Activated CD8-positive, alpha-beta memory T cell treated with anti-CD3 and anti-CD28 coated beads, Interleukin-2, amount 10 ng/mL, durations not matched to agents 7 days and 5 days (primary cell): ENCODE measurements at regions not wholly inside any gene's neighbourhood (a gene's known extent, or its start where the extent isn't known, plus 50 kb on each side); places are given as distances from the start of the nearest gene placed in this dataset.

ENCODE experiments used
- ATAC-seq: fragments of 150-1000 bp; cut with Tn5 transposase; one replicate; pipeline ENCODE4 v1.10.0; 2021; ENCODE audit warnings: moderate library complexity
- CTCF ChIA-PET: fragments of 350-600 bp; sonication (Branson Sonifier 250); formaldehyde crosslinking; loops from one replicate; lab custom pipeline; 2021; ENCODE audit warnings: antibody characterized with exemption; lab: Charles Lee
- DNase-seq: peaks from one replicate; pipeline ENCODE4 v3.0.0-alpha.2; 2020
- H3K27ac Mint-ChIP-seq: one replicate; pipeline ENCODE4 v1.8.0; 2021; ENCODE audit warnings: mild to moderate bottlenecking, mixed read lengths
- H3K27me3 Mint-ChIP-seq: one replicate; pipeline ENCODE4 v1.8.0; 2021; ENCODE audit warnings: mixed read lengths
- H3K36me3 Mint-ChIP-seq: one replicate; pipeline ENCODE4 v1.8.0; 2021; ENCODE audit warnings: mild to moderate bottlenecking, mixed read lengths
- H3K4me1 Mint-ChIP-seq: one replicate; pipeline ENCODE4 v1.8.0; 2021; ENCODE audit warnings: mixed read lengths
- H3K4me3 Mint-ChIP-seq: one replicate; pipeline ENCODE4 v1.8.0; 2021; ENCODE audit warnings: mild to moderate bottlenecking, moderate library complexity, mixed read lengths
- H3K9me3 Mint-ChIP-seq: one replicate; pipeline ENCODE4 v1.8.0; 2022; ENCODE audit warnings: low read depth, mixed read lengths

DNA sequence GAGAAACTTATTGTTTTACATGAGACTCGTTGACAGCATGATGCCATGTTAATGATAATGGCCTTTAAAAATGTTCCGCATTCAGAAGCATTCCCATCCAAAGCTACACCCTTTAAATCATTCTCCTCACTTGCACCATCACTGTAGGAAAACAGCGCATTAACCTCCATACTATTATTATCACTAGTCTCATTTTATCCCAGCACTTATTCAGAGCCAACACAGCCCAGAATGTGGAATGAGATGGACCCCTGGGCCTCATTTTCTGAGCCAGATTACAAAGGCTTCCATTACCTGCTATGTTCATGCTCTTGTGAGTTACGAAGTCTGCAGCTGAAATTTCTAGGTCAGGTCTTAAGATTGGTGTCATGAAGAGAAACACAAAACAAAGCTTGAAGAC, 159.4 kb downstream of the HS3ST3A1 start:
- CTCF ChIA-PET, result no interaction called here
- no peaks in the 10 kb centered on the region for H3K4me1 Mint-ChIP-seq
- no peak overlapping the region for H3K4me3 Mint-ChIP-seq
- no peak overlapping the region for H3K27ac Mint-ChIP-seq
- no peaks in the 10 kb centered on the region for H3K9me3 Mint-ChIP-seq
- ATAC-seq (no peak), DNase-seq (no peak)
- no peaks in the 10 kb centered on the region for H3K27me3 Mint-ChIP-seq
- no peaks in the 10 kb centered on the region for H3K36me3 Mint-ChIP-seq

DNA sequence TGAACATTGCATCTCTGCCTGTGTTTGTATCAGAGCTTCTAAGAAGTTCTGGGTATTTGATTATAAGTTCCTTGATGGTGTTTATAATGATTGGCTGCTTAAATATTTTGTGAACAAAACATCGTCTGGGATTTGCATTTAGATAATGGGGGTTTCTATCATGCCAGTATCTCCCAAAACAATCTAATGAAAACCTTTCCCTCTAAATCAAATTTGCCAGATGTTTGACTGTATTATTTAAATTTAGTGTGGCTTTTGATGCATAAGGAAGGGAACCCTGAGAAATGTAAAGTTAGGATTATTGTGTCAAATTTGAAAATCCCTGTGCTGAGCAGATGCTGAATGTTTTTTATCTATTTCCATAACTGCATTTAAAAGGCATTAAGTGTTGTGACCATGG, 159.9 kb downstream of the HS3ST3A1 start:
- H3K36me3 Mint-ChIP-seq, result no peaks in the 10 kb centered on the region
- ATAC-seq (no peak), DNase-seq (no peak)
- H3K27me3 Mint-ChIP-seq, result no peaks in the 10 kb centered on the region
- H3K4me3 Mint-ChIP-seq, result no peak overlapping the region
- no peak overlapping the region for H3K27ac Mint-ChIP-seq
- no peaks in the 10 kb centered on the region for H3K9me3 Mint-ChIP-seq
- H3K4me1 Mint-ChIP-seq, result no peaks in the 10 kb centered on the region
- CTCF ChIA-PET, result interaction anchor here (0.7 kb wide), 1 partner anchor 15 kb away, joined by 3 read pairs; no protein-coding TSS in a partner anchor

DNA sequence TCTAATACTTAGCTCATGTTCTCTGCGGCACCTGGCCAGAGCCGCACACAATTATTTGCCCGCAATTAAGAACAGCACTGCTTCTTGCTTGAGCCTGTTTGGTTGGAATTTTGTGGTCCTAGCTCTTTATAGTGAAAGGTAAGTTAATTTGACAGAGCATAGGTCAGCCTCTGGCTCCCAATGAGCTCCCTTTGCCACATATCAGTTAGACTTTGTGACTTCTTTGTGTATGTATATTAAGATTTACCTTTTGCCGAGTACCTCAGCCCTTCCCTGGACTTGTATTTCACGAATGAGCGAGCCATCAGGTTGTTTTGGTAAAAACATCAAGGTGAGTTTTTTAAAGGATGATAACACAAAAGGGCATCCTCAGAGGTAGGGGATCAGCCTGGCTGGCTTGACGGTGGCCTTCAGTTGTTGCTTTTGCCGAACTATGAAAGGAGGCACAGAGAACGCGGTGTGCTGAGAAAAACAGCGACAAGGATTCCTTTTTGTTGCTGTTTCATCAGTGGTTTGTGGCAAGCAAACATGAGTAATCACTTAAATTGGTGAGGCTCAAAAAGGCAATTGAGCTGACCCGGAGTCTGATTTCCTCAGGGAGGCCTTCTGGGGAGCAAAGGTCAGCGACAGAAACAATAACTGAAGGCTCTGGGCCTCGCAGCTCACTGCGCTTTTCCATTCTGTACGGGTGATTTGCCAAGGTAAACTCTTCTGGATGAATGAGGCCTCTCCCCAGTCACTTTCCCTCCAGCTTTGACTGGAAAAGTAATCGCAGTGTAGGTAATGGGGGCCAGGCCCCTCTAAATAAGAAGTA, 163.6 kb downstream of the HS3ST3A1 start:
- ATAC-seq, result no peak
- DNase-seq, result no peak
- no peak overlapping the region for H3K4me3 Mint-ChIP-seq
- CTCF ChIA-PET, result no interaction called here
- H3K9me3 Mint-ChIP-seq, result peaks cover 2% of the 10 kb centered on the region
- H3K4me1 Mint-ChIP-seq, result no peaks in the 10 kb centered on the region
- H3K36me3 Mint-ChIP-seq, result no peaks in the 10 kb centered on the region
- H3K27ac Mint-ChIP-seq, result no peak overlapping the region
- no peaks in the 10 kb centered on the region for H3K27me3 Mint-ChIP-seq

DNA sequence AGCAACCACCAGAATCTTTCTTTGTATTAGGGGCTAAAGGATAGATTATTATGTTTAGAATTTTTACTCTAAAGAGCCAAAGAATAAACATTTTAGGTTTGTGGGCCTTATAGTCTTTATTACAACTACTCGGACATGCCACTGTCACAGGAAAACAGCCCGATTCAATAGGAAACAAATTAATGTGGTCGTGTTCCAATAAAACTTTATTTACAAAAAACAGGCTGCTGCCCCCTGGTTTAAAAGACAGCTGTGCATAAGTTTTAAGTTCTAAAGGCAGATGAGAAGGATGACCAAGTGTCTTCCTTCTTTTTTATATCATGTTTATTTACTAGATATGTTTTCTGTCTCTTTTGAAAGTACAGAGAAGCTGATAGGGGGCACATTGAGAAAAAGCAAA, 166.5 kb downstream of the HS3ST3A1 start:
- no peaks in the 10 kb centered on the region for H3K27me3 Mint-ChIP-seq

DNA sequence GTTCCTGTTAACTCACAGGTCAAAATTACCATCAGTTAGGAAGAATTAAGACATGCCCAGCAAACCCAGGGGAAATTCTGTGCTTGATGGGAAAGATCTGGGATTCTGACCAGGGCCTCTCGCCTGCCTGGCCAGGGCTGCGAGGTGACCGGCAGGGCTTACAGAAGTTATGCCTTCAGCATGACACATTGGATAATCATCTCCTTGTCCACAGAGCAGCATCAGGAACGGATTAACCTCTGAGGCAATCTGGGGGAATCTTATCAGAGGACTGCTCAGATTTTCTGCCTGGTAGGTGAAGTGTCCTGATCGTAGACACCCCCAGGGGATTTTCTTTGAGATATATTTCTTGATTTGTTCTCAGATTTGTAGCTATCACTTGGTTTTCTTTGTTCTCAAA, 172.5 kb downstream of the HS3ST3A1 start:
- Mint-ChIP-seq H3K4me1 (no peaks in the 10 kb centered on the region), H3K27me3 (no peaks in the 10 kb centered on the region), H3K9me3 (no peaks in the 10 kb centered on the region), H3K36me3 (no peaks in the 10 kb centered on the region), H3K27ac (no peak overlapping the region), H3K4me3 (no peak overlapping the region)
- DNase-seq (no peak), ATAC-seq (no peak)
- CTCF ChIA-PET, result no interaction called here

More for the DNA sequence above, 166.5 kb downstream of the HS3ST3A1 start:
- Mint-ChIP-seq H3K4me1 (no peaks in the 10 kb centered on the region), H3K4me3 (no peak overlapping the region), H3K27ac (no peak overlapping the region), H3K36me3 (no peaks in the 10 kb centered on the region), H3K9me3 (peaks cover 2% of the 10 kb centered on the region)
- DNase-seq (no peak), ATAC-seq (no peak)
- CTCF ChIA-PET, result no interaction called here

DNA sequence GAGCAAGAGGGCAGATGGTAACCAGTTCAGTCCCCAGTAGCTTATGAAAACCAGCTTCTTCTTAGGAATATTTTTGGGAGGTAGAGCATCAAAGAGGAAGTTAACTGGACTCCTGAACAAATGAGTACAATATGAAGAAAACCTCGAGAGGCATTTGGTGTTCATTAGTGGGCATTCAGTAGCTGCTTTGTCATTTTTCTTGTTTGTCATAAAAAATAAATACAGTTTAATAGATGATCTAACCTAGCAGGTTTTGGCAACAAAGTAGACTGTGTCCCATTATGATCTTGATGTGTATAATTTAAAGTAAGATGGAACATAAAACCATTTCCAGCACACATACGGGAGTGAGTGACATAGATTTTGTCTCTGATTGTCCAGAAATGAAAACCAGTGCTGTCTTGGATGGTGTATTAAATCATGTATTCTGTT, 173.1 kb downstream of the HS3ST3A1 start:
- no peak overlapping the region for H3K27ac Mint-ChIP-seq
- H3K36me3 Mint-ChIP-seq, result no peaks in the 10 kb centered on the region

DNA sequence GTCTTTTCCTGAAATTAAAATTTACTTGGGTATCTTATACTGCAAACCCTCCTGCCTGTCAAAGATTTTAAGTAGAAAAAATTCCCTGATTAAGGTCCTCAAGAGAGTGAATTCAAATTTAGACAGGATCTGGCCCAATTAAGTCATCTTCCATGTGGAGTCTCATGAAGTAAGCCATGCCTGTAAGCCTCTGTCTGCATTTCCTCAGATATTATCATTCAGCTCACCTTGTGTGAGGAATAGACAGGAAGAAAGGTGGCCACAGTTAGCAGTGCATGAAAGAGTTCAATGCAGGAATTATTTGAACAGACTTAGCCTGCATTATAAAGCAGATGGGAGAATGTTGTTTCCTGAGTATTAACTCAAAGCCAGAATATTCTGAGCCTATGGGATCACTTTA, 174.7 kb downstream of the HS3ST3A1 start:
- H3K36me3 Mint-ChIP-seq, result no peaks in the 10 kb centered on the region
- CTCF ChIA-PET, result no interaction called here
- no peak for DNase-seq
- H3K4me1 Mint-ChIP-seq, result no peaks in the 10 kb centered on the region
- ATAC-seq, result no peak
- H3K27me3 Mint-ChIP-seq, result no peaks in the 10 kb centered on the region
- no peak overlapping the region for H3K4me3 Mint-ChIP-seq
- H3K27ac Mint-ChIP-seq, result no peak overlapping the region
- peaks cover 3% of the 10 kb centered on the region for H3K9me3 Mint-ChIP-seq

More for the DNA sequence above, 173.1 kb downstream of the HS3ST3A1 start:
- no peak for ATAC-seq
- Mint-ChIP-seq H3K9me3 (no peaks in the 10 kb centered on the region), H3K4me1 (no peaks in the 10 kb centered on the region), H3K4me3 (no peak overlapping the region), H3K27me3 (no peaks in the 10 kb centered on the region)
- DNase-seq, result no peak
- CTCF ChIA-PET, result no interaction called here

DNA sequence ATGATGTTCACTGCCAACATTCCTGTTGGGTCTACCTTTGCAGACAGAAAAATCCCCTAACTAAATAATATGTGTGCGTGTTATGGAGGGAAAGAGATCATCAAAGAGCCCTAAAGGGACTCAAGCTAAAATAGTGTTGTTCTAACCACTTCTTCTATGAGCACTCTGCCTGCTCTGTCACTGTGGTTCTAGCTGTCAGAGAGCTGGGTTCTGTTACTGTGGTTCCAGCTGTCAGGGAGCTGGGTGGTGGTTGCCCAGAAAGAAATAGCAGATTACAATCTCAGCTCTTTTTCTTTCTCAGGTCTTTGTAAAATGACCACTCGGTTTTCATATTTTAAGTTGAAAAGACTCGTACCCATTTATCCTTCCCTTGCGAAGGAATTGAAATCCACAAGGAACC, 176.3 kb downstream of the HS3ST3A1 start:
- CTCF ChIA-PET, result no interaction called here
- Mint-ChIP-seq H3K36me3 (no peaks in the 10 kb centered on the region), H3K4me3 (no peak overlapping the region), H3K27ac (no peak overlapping the region), H3K9me3 (peaks cover 3% of the 10 kb centered on the region), H3K27me3 (no peaks in the 10 kb centered on the region), H3K4me1 (no peaks in the 10 kb centered on the region)
- ATAC-seq (no peak), DNase-seq (no peak)

DNA sequence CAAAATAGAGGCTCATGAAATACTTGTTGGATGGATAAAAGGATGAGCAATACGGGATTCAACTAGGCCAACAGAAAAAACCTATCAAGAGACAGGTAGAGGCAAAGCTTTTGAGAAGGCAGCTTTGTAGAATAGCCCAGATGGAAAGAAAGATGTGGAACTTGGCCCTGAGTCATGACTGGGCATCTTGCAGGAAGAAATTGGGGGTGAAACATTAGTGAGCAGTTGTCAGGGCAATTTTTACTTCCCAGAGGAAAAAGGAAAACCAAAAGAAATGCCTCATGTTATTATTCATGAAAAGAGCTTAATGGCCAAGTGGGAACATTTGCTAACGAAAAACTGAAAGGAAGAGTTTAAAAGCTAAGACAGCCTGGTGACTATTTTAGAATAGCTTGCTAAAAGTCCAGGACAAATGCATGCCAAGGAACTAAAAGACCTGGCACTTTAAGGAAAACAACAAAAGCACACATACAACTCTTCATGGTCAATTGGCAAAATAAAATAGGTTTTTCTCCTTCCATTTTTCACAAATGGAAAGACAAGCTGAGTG, 180.1 kb downstream of the HS3ST3A1 start:
- no peak overlapping the region for H3K4me3 Mint-ChIP-seq
- no peak overlapping the region for H3K27ac Mint-ChIP-seq
- no peaks in the 10 kb centered on the region for H3K36me3 Mint-ChIP-seq
- no peaks in the 10 kb centered on the region for H3K4me1 Mint-ChIP-seq
- CTCF ChIA-PET, result no interaction called here
- DNase-seq, result no peak
- peaks cover 3% of the 10 kb centered on the region for H3K9me3 Mint-ChIP-seq
- no peak for ATAC-seq
- H3K27me3 Mint-ChIP-seq, result no peaks in the 10 kb centered on the region

DNA sequence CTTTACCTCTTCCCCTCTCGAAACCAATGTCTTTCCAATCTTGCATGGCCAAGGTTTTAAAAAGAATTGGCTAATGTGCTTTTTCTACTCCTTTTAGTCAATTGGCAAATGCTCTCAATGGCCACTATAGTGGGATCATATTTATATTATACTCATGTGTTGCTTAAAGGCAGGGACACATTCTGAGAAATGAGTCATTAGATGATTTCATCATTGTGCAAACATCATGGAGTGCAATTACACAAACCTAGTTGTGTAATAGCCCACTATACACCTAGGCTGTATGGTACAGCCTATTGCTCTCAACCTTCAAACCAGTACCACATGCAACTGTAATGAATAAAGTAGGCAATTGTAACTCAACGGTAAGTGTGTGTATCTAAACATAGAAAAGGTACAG, 180.9 kb downstream of the HS3ST3A1 start:
- DNase-seq, result no peak
- Mint-ChIP-seq H3K27me3 (no peaks in the 10 kb centered on the region), H3K27ac (no peak overlapping the region), H3K9me3 (peaks cover 3% of the 10 kb centered on the region), H3K36me3 (no peaks in the 10 kb centered on the region), H3K4me1 (no peaks in the 10 kb centered on the region), H3K4me3 (no peak overlapping the region)
- CTCF ChIA-PET, result no interaction called here
- no peak for ATAC-seq

DNA sequence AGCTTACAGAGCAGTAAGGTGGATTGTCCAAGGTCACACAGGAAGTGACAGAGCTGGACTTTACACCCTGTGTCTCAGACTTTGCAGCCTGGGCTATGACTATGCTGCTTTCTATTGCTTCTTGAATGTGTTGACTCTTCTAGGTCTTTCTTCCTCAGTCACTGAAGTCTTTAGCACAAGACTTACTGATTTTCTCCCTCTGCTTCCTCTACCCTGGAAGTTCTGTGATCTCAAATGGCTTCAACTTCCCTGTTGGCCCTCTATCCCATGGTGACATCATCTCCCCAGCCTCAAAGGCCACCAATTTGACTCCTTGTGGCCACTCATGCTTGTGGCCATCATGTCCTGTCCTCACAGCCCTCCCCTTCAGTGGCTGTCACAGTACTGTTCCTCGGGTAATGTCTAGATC, 181.3 kb downstream of the HS3ST3A1 start:
- ATAC-seq (no peak), DNase-seq (no peak)
- Mint-ChIP-seq H3K4me3 (no peak overlapping the region), H3K27me3 (no peaks in the 10 kb centered on the region), H3K9me3 (peaks cover 3% of the 10 kb centered on the region), H3K4me1 (no peaks in the 10 kb centered on the region), H3K36me3 (no peaks in the 10 kb centered on the region), H3K27ac (no peak overlapping the region)
- CTCF ChIA-PET, result no interaction called here

DNA sequence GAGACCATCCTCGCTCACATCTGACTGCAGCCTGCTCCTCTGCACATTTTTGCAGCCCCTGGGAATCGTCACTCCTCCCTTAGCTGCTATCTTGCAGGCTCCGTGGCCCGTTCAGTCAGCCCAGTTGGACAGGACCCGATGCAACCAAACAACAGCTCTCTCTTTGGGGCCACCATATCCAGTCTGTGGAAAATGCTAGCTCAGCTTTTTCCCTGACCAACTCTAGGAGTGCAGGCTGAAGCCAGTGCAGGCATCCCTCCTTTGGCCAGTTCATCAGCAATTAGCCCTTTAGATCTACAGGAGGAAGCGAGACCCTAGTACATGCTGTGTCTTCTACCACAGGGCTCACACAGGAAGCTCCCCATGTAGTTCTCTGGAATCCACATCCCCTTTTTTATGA, 182.1 kb downstream of the HS3ST3A1 start:
- H3K27me3 Mint-ChIP-seq, result no peaks in the 10 kb centered on the region
- no peaks in the 10 kb centered on the region for H3K36me3 Mint-ChIP-seq
- no peaks in the 10 kb centered on the region for H3K4me1 Mint-ChIP-seq
- DNase-seq (no peak), ATAC-seq (no peak)
- CTCF ChIA-PET, result no interaction called here
- H3K27ac Mint-ChIP-seq, result no peak overlapping the region
- H3K9me3 Mint-ChIP-seq, result peaks cover 3% of the 10 kb centered on the region
- H3K4me3 Mint-ChIP-seq, result no peak overlapping the region

DNA sequence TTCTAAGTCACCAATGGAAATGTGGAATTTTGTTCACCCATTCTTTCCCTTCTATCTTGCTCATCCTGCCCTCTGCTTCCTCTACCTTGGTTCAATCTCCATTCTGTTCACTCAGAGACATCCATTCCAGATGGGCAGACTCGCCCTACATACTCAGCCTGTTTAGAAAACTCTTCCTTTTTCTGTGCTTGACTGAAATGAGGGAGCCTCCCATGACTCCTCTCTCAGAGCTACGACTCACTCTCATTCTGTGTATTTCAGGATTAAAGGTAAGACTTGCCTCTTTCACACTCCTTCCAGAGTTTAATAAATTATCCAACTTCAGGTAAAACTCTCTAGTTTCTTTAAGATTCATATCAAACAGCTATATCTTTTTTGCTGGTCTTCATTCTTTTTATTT, 182.8 kb downstream of the HS3ST3A1 start:
- Mint-ChIP-seq H3K4me3 (no peak overlapping the region), H3K4me1 (no peaks in the 10 kb centered on the region), H3K27ac (no peak overlapping the region), H3K9me3 (peaks cover 3% of the 10 kb centered on the region), H3K27me3 (no peaks in the 10 kb centered on the region), H3K36me3 (no peaks in the 10 kb centered on the region)
- CTCF ChIA-PET, result no interaction called here
- ATAC-seq, result no peak
- DNase-seq, result no peak

DNA sequence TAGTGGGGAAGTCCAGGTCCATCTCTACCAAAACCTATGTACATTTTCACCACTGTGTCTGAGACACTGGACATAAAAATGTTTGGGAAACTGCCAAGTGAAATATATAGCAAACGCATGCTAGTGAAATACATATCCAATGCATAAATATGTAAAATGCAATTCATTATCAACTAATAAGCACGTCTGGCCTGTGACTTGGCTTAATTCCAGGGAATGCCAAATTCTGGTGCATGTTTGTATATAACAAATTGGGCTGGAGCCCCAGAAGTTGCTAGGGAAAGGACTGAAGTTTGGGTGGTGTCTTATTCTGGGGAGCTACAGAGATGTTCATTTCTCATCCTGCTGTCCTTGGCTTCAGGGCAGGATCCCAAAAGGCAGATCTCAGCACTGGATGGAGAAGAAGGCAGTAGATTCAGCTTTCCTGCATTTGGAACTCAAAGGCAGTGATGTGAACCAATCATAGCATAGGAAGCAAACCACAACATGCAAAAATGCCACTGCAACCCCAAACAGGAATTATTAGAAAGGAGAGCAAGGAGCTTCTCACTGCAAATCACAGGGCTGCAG, 184.3 kb downstream of the HS3ST3A1 start:
- Mint-ChIP-seq H3K36me3 (no peaks in the 10 kb centered on the region), H3K27me3 (no peaks in the 10 kb centered on the region), H3K4me3 (no peak overlapping the region), H3K27ac (no peak overlapping the region), H3K9me3 (peaks cover 2% of the 10 kb centered on the region), H3K4me1 (no peaks in the 10 kb centered on the region)
- no peak for ATAC-seq
- DNase-seq, result no peak
- CTCF ChIA-PET, result no interaction called here
